Epithelial cell of prostate (primary cell): ENCODE measurements at regions not wholly inside any gene's neighbourhood (a gene's known extent, or its start where the extent isn't known, plus 50 kb on each side); places are given as distances from the start of the nearest gene placed in this dataset.

Experiments used
- DNase-seq: peaks from one replicate; pipeline ENCODE4 v3.0.0-alpha.2; 2011; ENCODE audit warnings: low read depth, low spot score
- H3K27ac ChIP-seq: fragments of 450-650 bp; 2 replicates; pipeline ENCODE4 v1.5.1; 2017; ENCODE audit warnings: mild to moderate bottlenecking

DNA sequence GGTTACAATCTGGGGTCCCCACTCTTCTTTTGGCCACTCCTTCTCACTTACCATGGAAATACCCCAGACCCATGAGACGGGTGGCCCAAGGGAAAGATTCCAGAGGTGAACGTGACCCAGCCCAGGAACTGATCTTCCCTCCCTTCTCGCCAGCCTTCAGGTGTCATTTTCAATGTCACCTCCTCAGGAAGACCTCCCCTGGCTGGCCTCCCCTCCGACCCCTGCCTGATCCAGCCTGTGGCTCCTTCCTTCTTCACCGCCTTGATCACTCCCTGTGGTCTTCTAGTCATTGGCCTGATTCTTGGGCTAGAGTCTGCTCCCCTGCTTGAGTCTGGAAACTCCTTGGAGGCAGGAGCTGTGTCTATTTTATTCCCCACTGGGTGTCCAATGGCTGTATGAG lies 146.1 kb downstream of the SMAD6 start:
- no peak for DNase-seq

DNA sequence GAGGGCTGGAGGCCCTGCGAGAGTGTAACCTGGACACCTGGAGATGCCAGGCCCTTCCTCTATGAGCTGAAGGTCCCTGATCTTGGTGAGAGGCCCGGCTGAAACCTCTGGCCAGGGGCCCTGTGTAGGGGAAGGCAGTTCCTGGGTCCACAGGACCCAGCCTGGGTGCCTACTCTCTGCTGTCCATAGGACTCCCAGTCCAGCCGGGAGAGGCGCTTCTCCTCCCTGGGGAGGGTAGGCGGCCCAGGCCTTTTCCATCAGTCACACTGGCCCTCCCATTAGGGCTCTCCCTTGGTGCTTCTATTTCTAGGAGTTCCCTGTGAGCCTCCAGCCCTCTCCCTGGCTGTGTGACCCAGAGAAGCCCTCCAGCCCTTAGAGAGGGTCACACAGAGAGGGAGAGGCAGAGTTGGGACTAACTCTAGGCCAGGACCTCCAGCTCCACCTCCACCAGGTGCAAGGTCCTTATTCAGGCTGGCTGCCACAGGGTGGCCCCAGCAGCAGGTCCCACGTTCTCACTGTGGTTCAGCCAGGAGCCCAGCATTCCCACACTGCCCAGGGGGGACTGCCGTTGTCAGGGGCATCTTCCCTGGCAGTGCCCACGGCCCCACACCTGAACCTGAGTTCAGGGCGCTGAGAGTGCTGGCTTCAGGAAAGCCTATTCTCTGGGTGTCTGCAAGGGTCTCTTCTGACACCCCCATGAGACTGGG lies 146.8 kb downstream of the SMAD6 start:
- H3K27ac ChIP-seq: no peak overlapping the region
- no peak for DNase-seq

More for the DNA sequence above, 146.1 kb downstream of the SMAD6 start:
- no peak overlapping the region for H3K27ac ChIP-seq

DNA sequence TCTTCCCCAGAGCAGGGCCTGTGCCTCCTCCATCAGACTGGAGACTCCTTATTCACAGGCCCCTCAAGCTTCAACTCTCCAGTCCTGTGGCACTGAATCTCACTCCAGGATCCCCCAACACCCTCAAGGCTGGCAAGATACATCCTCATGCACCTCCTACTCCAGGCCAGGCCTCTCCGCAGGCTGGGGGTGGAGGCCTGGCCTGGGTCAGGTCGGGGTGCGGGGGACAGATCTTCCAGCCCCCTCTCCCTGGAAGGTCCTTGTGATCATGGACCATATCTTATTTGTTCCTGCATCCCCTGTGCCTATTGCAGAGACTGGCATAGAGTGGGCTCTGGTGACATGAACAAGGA lies 147.3 kb downstream of the SMAD6 start:
- DNase-seq: no peak
- no peak overlapping the region for H3K27ac ChIP-seq

DNA sequence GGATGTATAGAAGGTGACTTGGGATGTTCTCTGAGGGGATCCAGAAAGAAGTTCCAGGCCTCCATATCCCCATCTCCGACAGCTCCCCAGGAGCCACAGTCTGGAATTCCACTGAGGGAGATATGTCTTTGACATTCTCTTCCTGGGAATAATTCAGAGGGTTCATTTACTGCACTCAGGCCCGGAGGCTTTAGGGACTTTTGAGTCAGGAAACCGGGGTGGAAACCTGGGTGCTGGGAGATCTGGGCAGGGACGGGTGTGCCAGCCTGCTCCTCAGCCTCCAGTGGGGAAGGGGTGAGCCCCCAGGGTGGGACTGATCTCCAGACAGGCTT lies 147.7 kb downstream of the SMAD6 start:
- DNase-seq: no peak
- no peak overlapping the region for H3K27ac ChIP-seq

DNA sequence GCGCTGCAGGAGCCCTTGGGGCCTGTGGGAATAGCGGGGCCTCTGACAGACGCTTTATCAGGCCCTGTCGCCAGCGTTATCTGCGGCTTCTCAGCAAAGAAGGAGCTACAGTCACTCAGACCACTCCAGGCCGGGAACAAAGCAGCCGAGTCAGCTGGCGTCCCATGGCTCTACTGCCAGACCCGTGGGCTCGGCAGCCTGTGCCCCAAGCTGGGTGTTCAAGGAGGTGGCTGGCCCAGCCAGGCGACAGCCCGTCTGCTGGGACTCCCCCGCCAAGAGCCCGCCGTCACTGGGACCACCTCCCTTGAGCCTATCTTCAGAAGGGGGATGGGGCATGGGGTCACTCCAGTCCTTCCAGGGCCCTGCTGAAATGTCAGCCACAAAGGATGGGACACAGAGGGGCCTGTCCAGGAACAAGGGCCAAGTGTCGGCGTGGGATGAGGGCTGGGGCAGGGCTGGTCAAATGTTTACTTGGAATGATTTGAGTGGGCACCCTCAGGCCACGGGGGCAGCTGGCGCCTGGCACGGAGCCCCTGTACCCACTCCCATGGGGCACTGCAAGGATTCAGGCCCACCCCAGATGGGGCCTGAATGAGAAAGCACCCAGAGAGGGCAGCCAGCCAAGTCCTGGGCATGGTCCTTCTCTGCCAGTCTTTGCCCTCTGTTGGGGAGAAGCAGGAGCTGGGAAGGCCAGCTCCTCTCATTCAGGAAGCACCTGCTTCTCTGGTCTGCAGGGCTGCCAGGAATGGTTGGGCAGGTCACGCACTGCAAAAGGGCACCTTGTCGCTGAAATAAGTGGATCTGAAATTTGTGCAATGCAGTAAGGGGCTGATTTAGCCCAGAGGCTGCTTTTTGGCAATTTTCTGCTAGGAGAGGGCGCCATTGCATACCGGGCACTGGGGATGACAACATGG lies 148.3 kb downstream of the SMAD6 start:
- no peak for DNase-seq
- no peak overlapping the region for H3K27ac ChIP-seq

DNA sequence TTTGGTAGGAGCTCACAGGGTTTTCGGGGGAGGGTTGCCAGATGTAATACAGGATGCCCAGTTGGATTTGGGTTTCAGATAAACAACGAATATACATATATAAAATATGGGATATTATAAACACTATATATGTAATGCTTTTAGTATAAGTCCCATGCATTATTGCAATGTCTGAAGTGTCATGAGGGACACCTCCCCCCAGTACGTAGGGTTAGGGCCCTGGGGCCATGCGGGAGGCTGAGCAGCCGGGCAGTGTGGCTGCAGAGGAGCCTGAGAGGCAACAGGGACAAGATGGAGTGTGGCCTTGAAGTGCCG lies 148.9 kb downstream of the SMAD6 start:
- DNase-seq: no peak
- H3K27ac ChIP-seq: no peak overlapping the region

DNA sequence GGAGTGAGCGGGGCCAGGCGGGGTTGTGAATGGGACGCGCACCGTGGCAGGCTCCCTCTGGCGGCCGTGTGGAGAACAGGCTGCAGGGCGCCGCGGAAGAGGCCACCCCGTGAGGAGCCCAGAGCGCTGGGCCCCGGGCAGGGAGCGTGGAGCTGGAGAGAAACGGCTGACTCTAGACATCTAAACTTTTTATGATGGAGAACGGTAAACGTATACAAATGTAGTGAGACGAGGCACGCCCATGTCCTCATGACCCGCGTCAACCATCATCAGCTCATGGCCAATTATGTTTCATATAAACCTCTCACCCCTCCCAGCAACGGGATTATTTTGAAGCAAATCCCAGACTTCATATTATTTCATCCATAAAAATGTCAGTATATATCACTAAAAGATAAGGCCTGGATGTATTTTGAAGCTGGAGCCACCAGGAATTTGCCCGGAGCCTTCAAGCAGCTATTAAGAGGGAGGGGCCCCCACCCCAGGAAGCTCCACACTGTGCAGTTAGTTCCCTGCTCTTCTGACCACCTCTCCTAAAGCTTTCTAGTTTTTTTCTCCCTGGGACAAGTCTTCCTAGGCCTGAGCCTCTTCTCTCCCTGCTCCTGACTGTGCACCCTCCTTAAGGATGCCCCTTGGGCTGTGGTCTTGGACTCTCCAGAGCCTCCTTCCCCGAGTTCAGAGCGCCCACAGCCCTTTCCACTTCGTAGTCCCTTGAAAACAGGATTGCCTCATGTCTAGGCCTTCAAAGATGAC lies 149.5 kb downstream of the SMAD6 start:
- no peak overlapping the region for H3K27ac ChIP-seq
- no peak for DNase-seq

DNA sequence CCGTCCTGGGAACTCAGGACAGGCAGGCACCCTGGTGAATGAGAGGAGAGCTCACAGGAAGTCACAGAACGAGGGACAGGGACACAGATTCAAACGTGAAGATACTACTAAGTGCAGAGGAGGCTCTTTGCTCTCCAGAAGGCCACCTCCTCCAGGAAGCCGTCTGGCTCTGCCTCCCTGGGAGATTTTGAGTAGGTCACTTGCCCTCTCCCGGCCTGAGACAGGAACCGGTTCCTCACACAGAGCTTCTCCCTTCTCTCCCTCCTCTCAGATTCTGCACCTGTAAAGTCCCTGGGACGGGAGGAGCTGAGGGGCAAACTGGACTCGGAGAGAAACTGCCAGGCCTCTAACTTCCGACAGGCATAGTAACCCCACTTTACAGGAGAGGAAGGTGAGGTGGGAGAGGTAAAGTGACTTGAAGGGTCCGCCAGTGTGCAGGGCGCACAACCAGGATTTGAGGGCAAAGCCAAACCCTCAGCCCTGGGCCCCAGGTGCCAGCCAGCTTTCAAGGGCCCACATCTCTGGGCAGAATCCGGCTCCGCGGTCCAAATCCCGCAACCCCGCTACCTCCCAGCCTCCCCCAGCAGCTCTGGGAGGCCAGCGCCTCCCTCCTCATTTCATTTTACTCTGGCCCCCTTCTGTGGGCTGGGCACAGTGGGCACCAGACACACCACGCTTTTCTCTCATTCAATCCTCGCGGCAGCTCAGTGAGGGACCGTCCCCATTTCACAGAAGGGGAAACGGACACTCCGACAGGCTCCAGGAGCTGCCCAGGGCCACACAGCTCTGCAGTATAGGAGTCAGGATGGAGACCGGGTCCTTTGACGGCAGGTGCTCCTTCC lies 150.2 kb downstream of the SMAD6 start:
- no peak overlapping the region for H3K27ac ChIP-seq
- no peak for DNase-seq

DNA sequence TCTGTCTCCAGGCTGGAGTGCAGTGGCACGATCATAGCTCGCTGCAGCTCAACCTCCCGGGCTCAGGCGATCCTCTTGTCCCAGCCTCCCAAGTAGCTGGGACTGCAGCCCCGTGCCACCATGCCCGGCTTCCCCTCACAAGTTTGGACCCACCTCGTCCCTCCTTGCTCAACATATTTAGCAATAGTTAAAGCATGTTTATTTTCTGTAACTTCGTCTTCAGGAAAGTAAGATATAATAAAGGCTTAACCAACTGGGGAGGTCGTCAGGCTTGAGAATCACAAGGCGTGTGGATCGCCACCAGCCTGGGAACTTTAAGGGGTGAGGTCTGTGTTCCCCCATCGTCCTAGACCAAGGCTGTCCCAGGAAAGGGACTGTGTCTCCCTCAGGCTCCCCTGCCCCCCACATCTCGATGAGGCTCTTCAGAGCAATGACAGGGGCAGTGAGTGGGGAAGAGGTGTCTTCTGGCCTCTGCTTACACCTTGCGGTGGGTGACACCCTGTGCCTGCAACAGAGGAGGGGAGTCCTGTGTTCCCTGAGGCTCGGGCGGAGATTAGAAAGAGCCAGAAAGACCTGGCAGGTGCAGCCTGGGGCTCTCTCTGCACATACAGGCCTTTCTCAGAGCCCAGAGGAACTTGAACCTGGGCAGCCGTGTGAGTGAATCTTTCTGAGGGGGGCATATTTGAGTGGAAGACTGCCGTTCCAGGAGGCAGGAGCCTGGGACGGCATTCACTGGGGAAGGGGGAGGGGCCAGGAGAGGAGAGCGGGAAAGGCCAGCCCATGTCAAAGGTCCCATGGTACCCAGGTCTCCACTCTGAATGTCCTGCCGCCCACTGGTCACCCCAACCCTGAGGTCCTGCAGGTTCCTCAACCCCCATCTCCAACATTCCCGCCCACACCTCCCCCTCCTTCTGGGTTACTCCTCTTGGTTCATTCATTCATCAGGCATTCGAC lies 152.3 kb downstream of the SMAD6 start:
- no peak overlapping the region for H3K27ac ChIP-seq
- DNase-seq: no peak

DNA sequence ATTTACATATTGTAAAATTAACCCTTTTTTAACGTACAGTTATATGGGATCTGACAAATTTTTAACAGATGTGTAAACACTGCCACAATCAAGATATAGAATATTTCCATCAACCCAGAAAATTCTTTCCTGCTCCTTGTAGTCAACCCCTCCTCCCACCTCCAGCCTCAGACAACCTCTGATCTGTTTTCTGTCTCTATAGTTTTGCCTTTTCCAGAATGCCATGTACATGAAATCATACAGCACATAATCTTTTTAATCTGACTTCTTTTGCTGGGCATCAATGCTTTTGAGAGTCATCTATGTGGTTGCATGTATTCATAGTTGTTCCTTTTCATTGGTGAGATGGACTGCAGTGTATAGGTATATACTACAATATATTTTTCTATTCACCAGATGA lies 153.0 kb downstream of the SMAD6 start:
- H3K27ac ChIP-seq: no peak overlapping the region
- DNase-seq: no peak

DNA sequence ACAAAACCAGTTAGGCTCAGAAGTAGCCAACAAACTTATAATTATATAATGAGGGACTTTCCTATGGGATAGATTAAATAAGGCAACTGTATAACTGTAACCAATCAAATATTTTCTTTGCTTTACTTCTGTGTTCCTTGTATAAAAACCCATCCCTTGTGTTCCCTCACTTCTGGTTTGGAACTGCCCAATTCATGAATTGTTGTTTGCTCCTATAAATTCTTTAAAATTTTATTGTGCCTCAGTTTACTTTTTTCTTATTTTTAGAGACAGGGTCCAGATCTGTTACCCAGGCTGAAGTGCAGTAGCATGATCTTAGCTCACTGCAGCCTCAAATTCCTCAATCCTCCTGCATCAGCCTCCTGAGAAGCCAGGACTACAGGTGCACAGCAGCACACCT lies 155.7 kb downstream of the SMAD6 start:
- H3K27ac ChIP-seq: no peak overlapping the region
- no peak for DNase-seq

DNA sequence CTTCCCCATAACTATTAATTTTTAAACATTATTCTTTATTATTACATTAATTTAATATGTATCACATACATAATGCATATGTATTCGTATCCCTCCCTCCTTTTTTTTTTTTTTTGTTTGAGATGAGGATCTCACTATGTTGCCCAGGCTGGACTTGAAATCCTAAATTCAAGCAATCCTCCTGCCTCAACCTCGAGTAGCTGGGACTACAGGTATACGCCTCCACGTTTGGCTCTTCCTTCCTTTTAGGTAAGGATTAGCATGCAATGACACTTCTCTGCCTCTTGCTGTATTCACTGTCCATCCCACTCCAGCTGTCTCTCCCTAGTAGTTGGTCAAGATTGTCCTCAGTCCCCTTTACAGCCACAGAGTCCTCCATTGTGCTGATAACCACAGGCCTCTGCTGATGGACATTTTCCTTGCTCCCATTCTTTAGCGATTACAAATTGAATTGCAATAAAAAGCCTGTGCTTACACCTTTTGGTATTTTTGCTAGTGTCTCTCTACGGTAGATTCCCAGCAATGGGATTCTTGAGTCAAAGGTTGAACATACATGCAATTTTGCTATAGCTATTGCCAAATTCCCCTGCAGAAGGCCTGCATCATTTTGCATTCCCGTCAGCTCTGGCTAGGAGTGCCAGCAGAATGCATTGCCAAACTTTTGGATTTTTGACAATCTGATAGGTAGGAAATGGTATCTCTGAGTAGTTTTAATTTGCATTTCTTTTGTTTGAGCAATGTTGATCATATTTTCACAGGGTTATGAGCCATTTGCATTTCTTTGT lies 156.6 kb downstream of the SMAD6 start:
- no peak for DNase-seq
- no peak overlapping the region for H3K27ac ChIP-seq

DNA sequence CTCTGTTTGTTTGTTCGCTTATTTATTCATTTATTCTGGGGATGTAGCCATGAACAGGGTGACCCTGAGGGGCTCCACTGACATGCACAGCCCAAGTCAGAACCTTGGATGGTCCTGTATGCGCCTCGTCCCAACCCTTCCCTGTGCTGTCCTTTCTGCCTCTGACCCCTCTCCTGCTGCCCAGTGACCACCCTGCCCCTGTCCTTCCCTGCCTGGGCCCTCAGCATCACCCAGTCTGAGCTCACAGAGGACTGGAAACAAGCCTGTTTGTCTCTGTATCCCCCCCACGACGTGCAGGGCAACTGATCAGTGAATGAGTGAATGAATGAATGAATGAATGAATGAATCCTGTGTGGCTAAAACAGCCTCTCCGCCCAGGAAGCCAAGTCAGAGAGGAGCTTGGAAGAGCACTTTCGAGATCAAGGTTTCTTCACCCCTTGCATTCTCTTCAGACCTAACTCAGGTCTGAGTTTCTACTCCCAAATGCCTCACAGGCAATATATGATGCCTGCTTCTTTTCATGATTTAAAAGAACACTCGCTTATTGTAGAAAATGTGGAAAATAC lies 157.7 kb downstream of the SMAD6 start:
- H3K27ac ChIP-seq: no peak overlapping the region
- DNase-seq: no peak

DNA sequence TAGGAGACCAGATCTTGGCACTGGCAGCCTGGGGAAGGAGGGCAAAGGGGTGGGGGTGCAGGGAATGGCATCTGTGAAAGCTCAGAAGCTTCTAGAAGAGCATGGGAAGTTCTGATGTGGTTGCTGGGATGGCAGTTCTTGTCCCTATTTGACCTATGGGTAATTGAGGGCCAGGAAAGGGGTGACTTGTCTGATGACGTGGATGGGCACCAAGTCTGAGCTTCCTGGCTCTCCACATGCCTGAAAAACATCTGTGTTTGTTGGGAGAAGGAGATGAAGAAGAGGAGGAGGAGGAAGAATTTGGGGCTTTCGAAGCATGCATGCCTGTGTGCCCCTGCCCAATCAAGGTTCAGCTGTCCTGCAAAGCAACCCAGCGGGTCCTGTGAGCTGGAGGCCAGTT lies 158.8 kb downstream of the SMAD6 start:
- DNase-seq: no peak
- no peak overlapping the region for H3K27ac ChIP-seq

DNA sequence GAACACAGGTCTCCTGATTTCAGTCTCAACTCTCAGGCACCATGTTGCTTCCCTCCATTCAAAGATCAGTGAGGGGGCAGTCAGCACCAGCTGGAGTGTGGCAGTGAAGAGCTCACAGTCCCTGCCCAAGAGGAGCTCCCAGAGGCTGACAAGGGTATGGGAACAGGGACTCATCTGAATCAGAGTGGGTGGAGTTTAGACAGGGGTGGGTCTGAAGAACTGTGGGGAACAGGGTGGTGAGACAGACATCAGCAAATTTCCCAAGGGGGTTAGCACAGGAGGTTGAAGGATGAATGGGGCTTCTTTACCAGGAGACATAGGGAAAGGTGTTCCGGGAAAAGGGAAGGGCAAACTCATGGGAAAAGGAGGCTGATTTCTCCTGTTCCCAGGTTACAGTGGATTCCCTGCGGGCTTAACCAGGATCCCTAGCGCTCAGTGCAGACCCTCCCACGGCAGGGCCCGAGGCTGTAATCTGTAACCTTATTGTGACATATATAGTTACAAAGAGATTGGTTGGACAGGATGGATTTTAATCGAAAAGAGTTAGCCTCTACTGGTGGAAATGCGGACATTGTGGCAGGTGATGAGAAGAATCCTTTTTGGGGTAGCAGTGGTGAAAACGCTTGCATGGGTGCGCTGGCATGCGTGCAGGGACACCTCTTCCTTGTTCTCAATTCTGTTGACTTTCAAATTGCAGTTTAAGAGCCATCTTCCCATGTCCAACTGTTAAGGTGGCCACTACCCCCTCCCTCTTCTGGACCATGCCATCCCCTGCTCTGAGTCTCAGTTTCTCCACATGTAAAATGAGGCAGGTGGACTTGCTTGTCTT lies 160.3 kb downstream of the SMAD6 start:
- H3K27ac ChIP-seq: no peak overlapping the region
- no peak for DNase-seq

DNA sequence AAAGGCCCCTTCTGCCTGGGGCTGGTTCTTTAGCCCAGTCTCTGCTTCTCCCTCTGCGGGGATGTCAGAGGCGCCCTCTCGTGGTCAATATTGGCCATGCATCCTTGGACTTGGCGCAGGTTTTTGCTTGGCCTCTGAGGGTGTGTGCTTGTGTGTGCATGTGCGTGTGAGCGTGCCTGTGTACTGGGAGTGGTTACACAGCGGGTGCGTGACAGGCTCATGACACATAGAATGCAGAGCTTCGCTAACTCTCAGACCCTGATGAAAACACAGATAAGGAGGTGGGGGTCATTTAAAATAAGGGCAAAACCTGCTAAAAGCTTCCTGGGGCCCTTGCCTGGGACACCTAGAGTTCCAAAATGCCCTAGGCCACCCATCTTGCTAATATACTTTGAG lies 160.9 kb downstream of the SMAD6 start:
- peak; percentile 60 for DNase-seq
- no peak overlapping the region for H3K27ac ChIP-seq

DNA sequence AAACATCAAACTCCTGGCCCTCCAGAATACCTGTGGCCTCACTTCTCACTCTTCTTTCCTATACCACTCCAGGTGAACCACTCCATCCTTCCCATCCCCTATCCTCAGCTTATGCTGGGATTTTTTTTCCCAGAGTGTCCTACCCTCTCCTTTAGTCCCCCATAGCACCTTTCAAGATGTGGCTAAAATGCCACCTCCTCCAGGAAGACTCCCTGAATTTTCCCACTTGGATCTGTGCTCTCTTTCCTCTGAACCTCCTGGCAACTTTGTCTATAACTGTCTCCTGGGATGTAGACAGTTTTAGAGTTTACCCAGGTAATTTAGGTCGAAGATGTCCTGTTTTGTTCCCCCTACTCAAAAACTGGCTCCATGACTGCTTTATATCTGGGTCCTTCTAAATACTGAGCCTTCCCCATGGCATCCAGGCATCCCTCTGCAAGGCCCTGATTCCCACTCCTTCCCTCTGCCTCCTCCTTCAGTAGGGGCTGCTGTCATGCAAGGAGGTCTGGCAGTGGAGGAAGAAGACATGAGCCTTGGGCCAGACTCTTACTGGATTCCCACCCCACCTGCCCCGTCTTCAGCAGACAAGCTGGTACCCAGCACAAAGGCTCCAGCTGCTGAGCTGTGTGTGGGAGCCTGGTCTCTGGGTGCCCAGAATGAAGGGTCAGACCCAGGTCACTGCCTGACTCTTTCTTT lies 161.5 kb downstream of the SMAD6 start:
- no peak overlapping the region for H3K27ac ChIP-seq
- no peak for DNase-seq
